Left lung (tissue), 4 donors: ENCODE measurements at regions not wholly inside any gene's neighbourhood (a gene's known extent, or its start where the extent isn't known, plus 50 kb on each side); places are given as distances from the start of the nearest gene placed in this dataset.
A peak's percentile ranks its signal among the peaks of the same experiment; 100 is the strongest.

Experiments
- ATAC-seq: fragments of 200-7000 bp; cut with Tn5 transposase; one replicate; pipeline ENCODE4 v1.9.1; 2020; ENCODE audit warnings: moderate library complexity
- DNase-seq, 4 donors: peaks; one replicate each; pipeline ENCODE4 v3.0.0-alpha.2; 2013 to 2020
- H3K27ac ChIP-seq, 2 donors: fragments of 200-600 bp; sonication (generic) in 1 of 2; one replicate each; pipeline versions ENCODE4 v1.5.0 to v1.8.0; 2020 to 2021
- H3K27me3 ChIP-seq, 2 donors: fragments of 200-600 bp; sonication (generic) in 1 of 2; one replicate each; pipeline versions ENCODE4 v1.5.0 to v1.8.0; 2020 to 2021
- H3K36me3 ChIP-seq, 2 donors: fragments of 200-600 bp; sonication (generic) in 1 of 2; one replicate each; pipeline versions ENCODE4 v1.5.0 to v1.8.0; 2020 to 2021
- H3K4me1 ChIP-seq, 2 donors: fragments of 200-600 bp; one replicate each; pipeline ENCODE4 v1.8.0; 2021
- H3K4me3 ChIP-seq, 2 donors: fragments of 200-600 bp; sonication (generic) in 1 of 2; one replicate each; pipeline versions ENCODE4 v1.5.0 to v1.8.0; 2020 to 2021; ENCODE audit warnings: mild to moderate bottlenecking in 1 of 2
- H3K9me3 ChIP-seq, 2 donors: fragments of 200-600 bp; sonication (generic) in 1 of 2; one replicate each; pipeline versions ENCODE4 v1.5.0 to v1.8.0; 2020 to 2021
- intact Hi-C, 2 donors: fragments of 100-400 bp; cut with DNase I; formaldehyde crosslinking; loops; one replicate each; pipeline versions ENCODE4 v1.11.2 to v1.14.2; 2022
- TF ChIP-seq, protein P1 (sequence below), 2 donors: fragments of 200-600 bp; sonication (generic) in 1 of 2; IDR thresholded peaks; one replicate each; pipeline versions ENCODE4 v1.5.0 to v1.8.0; 2021; ENCODE audit warnings: antibody characterized with exemption in 2 of 2
- donor health status: DM: no; HTN: yes; CAD: no.
- donor health status: DM: no; HTN: no; CAD: no.

DNA sequence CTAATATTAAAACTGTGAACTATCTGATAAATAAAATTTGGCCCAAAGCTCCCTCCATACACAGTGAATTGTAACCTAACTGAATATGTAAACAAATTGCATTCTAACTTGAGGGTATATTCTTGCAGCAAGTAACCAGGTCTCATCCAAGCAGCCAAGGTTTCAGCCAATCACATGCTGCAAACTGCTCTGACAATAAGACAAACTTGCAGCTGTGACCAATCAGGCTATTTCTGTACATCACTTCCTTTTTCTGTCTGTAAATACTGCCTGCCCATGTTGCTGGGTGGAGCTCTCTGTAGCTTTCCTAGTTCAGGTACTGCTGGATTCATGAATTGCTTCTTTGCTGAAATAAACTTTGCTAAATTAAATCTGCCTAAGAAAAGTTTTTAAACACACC, 499.0 kb downstream of the GALC start:
- H3K27ac ChIP-seq: no peak overlapping the region
- DNase-seq (no peak), ATAC-seq (no peak)
- no peaks in the 10 kb centered on the region for H3K27me3 ChIP-seq
- no peaks in the 10 kb centered on the region for H3K36me3 ChIP-seq
- intact Hi-C loops: no loop called here
- TF ChIP-seq, protein P1, sequence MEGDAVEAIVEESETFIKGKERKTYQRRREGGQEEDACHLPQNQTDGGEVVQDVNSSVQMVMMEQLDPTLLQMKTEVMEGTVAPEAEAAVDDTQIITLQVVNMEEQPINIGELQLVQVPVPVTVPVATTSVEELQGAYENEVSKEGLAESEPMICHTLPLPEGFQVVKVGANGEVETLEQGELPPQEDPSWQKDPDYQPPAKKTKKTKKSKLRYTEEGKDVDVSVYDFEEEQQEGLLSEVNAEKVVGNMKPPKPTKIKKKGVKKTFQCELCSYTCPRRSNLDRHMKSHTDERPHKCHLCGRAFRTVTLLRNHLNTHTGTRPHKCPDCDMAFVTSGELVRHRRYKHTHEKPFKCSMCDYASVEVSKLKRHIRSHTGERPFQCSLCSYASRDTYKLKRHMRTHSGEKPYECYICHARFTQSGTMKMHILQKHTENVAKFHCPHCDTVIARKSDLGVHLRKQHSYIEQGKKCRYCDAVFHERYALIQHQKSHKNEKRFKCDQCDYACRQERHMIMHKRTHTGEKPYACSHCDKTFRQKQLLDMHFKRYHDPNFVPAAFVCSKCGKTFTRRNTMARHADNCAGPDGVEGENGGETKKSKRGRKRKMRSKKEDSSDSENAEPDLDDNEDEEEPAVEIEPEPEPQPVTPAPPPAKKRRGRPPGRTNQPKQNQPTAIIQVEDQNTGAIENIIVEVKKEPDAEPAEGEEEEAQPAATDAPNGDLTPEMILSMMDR (IDR thresholded peaks at IDR 0.05): no peak
- no peaks in the 10 kb centered on the region for H3K4me1 ChIP-seq
- H3K4me3 ChIP-seq: no peak overlapping the region
- no peaks in the 10 kb centered on the region for H3K9me3 ChIP-seq

DNA sequence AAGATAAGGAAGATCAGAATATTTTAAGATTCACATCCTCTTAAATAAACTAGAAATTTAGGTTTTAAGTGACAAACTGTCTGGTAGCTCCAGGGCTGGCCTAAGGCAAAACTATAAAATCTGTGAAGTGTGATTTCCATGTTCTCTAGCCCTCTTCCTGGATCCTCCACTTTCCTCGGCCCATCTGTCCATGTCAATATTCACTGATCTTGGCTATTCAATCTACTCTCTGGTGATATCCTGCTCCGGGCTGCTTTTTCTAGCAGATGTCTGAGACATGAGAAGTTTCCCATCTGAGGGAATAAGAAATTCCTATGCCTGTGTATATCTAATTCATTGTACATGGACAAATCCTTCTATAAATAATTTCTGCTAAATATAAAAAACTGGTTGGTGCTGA, 500.4 kb downstream of the GALC start:
- H3K4me3 ChIP-seq: no peak overlapping the region
- H3K9me3 ChIP-seq: no peaks in the 10 kb centered on the region
- intact Hi-C loops: no loop called here

DNA sequence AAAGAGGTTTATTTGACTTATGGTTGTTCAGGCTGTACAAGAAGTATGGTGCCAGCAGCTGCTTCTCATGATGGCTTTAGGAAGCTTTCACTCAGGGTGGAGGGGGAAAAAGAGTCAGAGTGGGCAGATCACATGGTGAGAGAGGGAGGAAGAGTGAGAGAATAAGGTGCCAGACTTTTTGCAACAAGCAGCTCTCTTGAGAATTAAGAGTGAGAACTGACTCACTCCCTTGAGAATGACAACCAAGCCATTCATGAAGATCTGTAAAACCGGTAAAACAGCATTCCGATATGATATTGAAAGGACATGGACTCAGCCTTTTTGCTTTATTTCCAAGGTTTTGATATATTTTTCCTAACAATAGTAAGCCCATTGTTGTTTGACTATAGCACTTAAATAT, 501.2 kb downstream of the GALC start:
- ATAC-seq: peak; percentile 31

More for the DNA sequence above, 500.4 kb downstream of the GALC start:
- DNase-seq (no peak), ATAC-seq (no peak)
- TF ChIP-seq, protein P1 (IDR thresholded peaks at IDR 0.05): no peak
- H3K27ac ChIP-seq: no peak overlapping the region
- no peaks in the 10 kb centered on the region for H3K36me3 ChIP-seq
- no peaks in the 10 kb centered on the region for H3K27me3 ChIP-seq
- H3K4me1 ChIP-seq: no peaks in the 10 kb centered on the region

DNA sequence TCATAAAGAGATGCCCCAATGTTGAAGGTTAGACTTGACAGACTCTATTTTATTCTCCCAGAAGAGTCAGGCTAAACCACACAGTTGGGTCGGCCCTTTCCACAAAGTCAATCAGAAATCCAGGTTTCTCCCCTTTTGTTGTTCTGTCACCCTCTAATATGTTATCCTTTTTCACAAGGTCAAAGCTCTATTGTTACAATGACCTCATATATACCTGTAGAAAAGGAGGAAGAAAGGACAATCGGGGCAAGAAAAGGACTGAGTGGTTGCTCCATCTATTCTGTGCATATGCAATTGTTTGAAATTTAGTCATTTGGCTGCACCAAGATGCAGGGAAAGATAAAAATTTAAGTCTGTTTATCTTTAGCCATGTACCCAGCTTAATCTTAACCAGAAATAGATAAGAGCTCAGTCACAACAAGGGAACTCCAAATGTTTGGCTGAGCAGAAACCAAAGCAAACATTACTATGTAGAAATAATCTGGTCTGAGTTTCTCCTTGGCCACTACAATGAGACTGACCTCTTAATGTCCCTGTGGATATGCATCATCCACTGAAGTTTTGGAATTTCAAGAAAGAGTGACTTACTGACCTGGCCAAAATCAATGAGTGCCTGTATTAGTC, 503.7 kb downstream of the GALC start:
- no peak overlapping the region for H3K4me3 ChIP-seq
- ATAC-seq (no peak), DNase-seq (no peak)
- H3K27ac ChIP-seq: no peak overlapping the region
- H3K27me3 ChIP-seq: no peaks in the 10 kb centered on the region
- no peaks in the 10 kb centered on the region for H3K9me3 ChIP-seq
- intact Hi-C loops: no loop called here
- no peaks in the 10 kb centered on the region for H3K4me1 ChIP-seq
- no peaks in the 10 kb centered on the region for H3K36me3 ChIP-seq
- TF ChIP-seq, protein P1 (IDR thresholded peaks at IDR 0.05): no peak

More for the DNA sequence above, 501.2 kb downstream of the GALC start:
- Histone ChIP-seq H3K36me3 (no peaks in the 10 kb centered on the region), H3K9me3 (no peaks in the 10 kb centered on the region), H3K4me3 (no peak overlapping the region), H3K27ac (no peak overlapping the region), H3K4me1 (no peaks in the 10 kb centered on the region), H3K27me3 (no peaks in the 10 kb centered on the region)
- TF ChIP-seq, protein P1 (IDR thresholded peaks at IDR 0.05): no peak
- DNase-seq: no peak
- intact Hi-C loops: no loop called here

DNA sequence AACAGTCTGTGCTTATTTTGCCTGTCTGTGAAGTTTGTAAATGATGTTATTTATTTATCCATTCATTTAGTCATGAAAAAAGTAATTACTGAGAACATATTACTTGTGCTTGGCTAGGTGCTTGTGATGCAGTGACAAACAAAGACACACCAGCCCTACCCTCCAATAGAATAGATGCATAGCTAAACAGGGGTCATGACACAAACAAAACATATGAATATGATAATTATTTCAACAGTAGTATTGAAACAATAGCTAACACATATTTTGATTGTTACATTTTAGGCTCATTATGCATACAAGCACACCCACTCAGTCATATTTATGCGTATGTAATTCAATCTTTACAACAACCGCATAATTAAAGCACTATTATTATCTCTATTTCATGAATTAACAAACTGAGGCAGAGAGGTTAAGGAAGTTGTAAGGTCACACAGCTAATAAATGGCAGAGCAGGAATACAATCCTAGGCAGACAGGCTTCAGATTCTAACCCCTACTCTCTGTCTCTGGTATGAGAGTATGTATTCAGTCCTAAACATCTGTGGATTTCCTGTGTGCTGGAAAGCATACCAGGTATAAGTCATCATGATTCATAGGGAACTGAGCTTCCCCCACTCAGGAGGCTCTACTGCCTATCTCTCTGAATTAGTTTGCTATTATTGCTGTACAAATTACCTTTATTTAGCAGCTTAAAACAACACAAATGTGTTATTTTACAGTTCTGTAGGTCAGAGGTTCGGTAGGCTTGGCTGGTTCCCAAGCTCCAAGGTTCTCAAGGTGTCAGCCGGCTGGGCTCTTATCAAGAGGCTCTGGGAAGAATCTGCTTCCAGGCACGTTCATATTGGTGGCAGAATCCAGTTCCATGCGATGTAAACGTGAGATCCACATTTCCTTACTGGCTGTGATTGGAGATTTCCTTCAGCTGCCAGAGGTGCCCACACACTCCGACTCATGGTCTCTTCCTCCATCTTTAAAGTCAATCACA, 509.4 kb downstream of the GALC start:
- no peaks in the 10 kb centered on the region for H3K27me3 ChIP-seq
- H3K4me1 ChIP-seq: no peaks in the 10 kb centered on the region
- ATAC-seq (no peak), DNase-seq (no peak)
- peaks cover 0 to 9% of the 10 kb centered on the region in 2 donors for H3K9me3 ChIP-seq
- intact Hi-C loops: no loop called here
- no peak overlapping the region for H3K27ac ChIP-seq
- TF ChIP-seq, protein P1 (IDR thresholded peaks at IDR 0.05): no peak
- H3K36me3 ChIP-seq: no peaks in the 10 kb centered on the region
- H3K4me3 ChIP-seq: no peak overlapping the region
